ENCODE measurements at regions not wholly inside any gene's neighbourhood (a gene's known extent, or its start where the extent isn't known, plus 50 kb on each side); places are given as distances from the start of the nearest gene placed in this dataset.

DNA sequence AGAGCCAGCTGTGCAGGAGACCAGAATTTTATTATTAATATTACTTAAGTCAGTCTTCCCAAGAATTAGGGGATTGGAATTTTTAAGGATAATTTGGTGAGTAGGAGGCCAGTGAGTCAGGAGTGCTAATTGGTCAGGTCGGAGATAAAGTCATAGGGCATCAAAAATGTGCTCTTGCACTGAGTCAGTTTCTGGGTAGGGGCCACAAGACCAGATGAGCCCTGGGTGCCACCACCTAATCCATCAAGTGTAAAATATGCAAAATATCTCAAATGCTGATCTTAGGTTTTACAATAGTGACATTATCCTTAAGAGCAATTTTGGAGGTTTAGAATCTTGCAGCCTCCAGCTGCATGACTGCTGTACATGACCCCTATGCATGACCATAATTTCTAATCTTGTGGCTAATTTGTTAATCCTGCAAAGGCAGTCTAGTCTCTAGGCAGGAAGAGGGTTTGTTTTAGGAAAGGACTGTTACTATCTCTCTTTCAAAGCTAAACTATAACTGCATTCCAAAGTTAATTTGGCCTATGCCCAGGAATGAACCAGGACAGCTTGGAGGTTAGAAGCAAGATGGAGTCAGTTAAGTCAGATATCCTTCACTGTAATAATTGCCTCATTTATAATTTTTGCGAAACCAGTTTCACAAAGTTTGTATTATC lies 215.9 kb downstream of the RNF152 start:
- TF ChIP-seq GATA2 (IDR thresholded peaks at IDR 0.05; ENCODE audit: low read depth, low read length) (no peak), GATA3 (IDR thresholded peaks at IDR 0.05; ENCODE audit: low read depth, low read length) (no peak)

DNA sequence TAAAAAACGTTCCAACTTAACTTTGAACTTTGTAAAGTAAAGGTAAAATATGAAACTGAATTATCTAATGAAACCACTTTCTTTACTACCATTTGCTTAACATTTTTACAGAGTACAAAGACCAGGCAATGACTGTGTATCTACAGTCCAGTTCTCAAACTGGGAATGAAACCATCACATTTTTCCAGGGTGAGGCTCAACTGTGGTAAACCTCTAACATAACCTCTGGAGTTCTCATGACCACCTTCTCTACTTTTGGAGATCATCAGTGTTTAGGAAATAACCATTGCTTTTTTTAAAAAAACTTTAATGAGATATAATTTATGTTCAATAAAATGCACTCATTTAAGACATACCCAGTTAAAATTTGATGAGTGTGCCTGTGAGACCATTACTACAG lies 223.5 kb downstream of the RNF152 start:
- TF ChIP-seq GATA2 (IDR thresholded peaks at IDR 0.05; ENCODE audit: low read depth, low read length) (no peak), GATA3 (IDR thresholded peaks at IDR 0.05; ENCODE audit: low read depth, low read length) (no peak)

DNA sequence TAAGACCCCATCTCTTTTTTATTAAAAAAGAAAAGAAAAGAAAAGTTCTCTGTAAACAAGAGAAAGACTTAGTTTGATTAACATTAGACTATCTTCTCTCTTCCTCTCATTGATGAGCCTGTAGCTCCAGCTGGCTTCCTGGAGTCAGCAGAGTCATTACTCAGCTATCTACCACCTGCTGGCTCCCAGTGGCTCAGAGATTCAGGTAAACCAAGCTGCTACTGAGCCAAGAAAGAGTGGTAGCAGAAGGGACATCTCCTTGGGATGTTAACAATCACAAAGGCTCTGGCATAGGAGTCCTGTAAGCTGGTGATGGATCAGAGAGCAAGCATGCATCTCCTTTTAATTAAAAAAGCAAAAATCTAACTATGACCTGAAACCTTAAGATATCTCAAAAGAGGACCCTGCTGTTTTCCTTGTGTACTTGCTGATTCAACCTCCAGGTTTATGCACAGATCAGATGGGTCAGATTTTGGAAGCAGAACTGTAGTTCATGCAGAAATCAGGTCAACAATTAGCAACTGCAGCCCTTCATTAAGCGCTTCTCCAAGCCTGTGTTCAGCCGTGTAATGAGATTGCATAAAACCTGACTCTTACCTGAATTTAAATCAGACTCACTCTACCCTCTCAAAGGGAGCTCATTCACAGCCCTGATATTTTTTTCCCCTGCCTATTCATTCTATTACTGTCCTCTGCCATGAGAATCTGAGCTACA lies 225.8 kb downstream of the RNF152 start:
- TF ChIP-seq GATA3 (IDR thresholded peaks at IDR 0.05; ENCODE audit: low read depth, low read length) (no peak), GATA2 (IDR thresholded peaks at IDR 0.05; ENCODE audit: low read depth, low read length) (no peak)

DNA sequence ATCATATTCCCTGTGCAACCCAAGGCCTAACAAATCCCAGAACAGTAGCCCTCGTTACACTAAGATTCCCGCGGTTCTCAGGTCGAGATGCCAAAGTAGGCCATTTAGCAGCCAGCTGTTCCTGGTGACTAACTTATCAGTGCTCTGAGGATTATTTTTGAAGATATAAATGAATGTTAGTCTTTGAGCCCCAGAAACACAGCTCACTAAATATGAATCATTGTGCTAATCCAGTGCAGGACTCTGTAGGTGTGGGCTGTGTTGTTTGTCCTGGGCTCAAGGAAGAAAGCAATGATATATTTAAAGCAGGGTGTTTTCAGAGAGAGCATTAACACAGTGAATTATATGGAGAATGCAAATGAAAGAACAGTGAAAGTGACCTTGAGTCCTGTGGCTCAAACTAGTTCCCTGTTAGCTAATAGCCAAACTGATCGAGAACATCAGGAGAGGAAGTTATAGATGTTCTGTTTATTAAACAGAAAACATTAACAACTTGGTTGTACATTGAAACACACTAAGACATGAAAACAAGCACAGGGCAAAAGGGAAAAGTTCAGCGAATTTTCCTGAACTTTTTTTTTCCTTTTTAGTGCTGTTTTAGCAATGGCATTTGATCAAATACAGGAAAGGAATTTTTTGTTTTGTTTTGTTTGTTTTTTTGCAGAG lies 228.3 kb downstream of the RNF152 start:
- TF ChIP-seq GATA3 (IDR thresholded peaks at IDR 0.05; ENCODE audit: low read depth, low read length): no peak

DNA sequence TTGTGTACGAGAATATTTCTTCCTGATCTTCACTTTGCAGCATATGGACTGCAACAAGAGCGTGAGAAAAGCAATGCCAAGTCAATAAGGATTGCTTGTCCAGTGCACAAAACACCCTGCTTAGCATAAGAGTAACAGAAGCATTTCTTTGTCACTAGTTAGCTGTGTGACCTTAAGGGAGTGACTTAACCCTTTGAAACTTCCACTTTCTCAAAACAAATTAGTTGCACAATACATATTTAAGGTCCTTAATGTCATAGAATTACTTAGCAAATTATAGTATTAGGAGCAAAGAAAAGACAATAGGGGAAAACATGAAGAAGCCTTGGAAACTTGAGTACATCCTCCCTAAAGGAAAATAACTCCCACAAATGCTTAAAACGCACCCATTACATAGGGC lies 230.1 kb downstream of the RNF152 start:
- no peak for TF ChIP-seq GATA3 (IDR thresholded peaks at IDR 0.05; ENCODE audit: low read depth, low read length)
- no peak for TF ChIP-seq GATA2 (IDR thresholded peaks at IDR 0.05; ENCODE audit: low read depth, low read length)

DNA sequence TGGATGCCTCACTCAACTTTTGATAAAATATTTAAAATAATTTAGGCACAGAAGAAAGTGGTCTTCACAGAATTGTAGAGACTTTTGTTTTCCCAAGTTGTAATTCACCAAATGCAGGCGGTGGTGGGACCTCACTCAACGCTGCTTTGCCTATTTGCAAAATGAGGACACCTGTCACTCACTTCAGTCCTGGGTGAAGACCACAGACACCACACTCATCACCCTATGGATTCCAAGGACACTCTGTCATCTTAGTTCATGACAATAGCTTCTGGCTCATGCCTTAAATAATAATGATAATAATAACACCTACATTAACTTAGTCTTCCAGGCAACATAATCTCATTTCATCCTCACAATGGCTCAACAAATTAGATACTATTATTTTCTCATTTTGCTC lies 234.4 kb downstream of the RNF152 start:
- TF ChIP-seq GATA3 (IDR thresholded peaks at IDR 0.05; ENCODE audit: low read depth, low read length): no peak
- TF ChIP-seq GATA2 (IDR thresholded peaks at IDR 0.05; ENCODE audit: low read depth, low read length): no peak

DNA sequence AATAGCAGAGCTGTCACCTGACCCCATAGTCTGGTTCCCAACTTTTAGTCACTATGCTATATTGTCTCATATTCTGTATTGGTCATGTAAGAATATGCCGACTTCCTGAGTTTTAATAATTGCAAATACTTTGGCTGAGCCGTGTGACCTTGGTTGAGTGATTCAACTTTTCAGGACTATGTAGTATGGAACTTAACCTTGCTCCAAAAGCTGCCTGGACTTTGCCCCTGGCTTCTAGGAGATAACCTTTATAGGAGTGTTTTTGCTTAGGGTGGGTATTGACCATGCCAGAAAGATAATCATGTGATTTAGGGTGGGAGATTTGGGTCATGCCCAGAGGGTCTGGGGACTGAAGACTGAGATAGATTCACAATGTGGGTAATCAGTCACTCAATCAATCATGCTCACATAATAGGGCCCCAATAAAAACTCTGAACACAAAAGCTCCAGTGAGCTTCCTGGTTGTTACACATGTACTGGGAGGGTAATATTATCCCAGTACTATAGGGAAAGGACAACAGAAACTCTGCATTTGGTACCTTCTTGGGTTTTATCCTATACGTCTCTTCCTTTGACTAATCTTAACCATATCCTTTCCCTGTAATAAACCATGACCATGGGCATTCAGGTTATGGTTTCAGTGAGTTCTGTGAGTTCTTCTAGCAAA lies 235.6 kb downstream of the RNF152 start:
- TF ChIP-seq GATA2 (IDR thresholded peaks at IDR 0.05; ENCODE audit: low read depth, low read length) (no peak), GATA3 (IDR thresholded peaks at IDR 0.05; ENCODE audit: low read depth, low read length) (no peak)

DNA sequence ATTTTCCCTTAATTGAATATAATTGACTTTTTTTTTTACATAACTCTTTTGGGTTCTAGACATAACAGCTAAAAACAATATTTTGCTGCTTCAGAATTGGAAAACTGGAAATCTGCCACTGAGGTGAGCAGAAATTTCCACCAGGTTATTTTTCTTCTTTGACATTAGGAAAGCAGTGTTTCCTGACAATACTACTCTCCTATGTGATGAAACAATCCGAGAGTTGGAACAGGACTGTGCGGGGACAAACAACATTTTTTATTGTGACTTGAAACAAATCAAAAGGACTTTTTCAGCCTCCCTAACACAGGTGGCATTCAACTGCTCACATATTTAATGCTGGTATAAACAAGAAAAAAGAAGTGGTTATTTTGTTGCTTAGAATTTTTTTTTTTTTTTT lies 237.2 kb downstream of the RNF152 start:
- TF ChIP-seq GATA3 (IDR thresholded peaks at IDR 0.05; ENCODE audit: low read depth, low read length): no peak
- TF ChIP-seq GATA2 (IDR thresholded peaks at IDR 0.05; ENCODE audit: low read depth, low read length): no peak

DNA sequence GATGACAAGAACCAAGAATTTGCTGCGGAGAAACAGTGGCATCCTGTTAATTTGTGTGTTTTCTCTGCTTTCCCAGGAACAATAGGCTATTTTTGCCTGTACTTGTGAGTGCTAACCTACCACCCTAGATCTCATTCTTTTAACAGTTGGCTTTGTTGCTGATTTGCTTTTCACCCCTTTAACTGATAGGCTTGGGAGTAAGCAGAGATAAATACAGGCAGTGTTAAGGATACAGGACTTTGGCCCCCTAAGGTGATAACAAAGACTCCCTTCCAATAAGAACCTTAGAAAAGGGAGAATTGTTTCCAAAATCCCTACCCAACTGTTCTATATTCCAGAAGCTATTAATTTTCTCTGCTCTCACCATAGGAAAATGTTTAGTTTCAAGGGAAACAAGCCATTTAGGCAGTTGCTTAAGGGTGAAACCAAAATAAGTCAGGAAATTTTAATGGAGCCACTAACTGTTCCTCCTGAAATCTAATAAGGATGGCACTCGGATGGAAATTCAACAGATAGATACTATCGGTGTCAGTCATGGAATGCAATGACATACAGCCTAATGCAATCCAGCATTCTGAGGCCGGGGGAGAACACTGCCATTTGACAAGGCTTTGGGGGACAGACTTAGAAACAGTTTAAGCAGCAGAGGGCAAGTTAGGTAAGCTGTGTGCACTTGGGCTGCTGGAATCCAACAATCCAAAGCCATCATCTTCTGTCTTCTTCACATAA lies 238.8 kb downstream of the RNF152 start:
- TF ChIP-seq GATA2 (IDR thresholded peaks at IDR 0.05; ENCODE audit: low read depth, low read length): peak; percentile 36; the same call in 1 of the 2 replicates
- no peak for TF ChIP-seq GATA3 (IDR thresholded peaks at IDR 0.05; ENCODE audit: low read depth, low read length)

DNA sequence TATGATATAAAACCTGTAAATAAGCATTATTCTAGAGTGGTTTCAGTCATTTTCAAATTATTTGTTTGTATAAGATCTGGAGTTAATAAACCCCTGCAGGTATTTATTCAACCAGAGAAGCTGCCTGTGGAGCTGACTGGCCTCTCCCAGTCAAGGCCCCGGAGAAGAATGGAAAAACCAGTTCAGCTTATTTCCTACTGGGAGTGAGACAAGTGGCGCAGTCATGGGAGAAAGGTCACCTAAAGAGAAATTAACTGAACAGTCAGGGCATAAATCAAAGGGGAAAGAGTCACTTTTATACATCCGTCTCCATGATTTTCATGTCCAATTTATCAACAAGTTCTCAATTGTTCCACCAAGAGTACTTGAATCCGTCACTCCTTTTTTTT lies 240.9 kb downstream of the RNF152 start:
- no peak for TF ChIP-seq GATA2 (IDR thresholded peaks at IDR 0.05; ENCODE audit: low read depth, low read length)

DNA sequence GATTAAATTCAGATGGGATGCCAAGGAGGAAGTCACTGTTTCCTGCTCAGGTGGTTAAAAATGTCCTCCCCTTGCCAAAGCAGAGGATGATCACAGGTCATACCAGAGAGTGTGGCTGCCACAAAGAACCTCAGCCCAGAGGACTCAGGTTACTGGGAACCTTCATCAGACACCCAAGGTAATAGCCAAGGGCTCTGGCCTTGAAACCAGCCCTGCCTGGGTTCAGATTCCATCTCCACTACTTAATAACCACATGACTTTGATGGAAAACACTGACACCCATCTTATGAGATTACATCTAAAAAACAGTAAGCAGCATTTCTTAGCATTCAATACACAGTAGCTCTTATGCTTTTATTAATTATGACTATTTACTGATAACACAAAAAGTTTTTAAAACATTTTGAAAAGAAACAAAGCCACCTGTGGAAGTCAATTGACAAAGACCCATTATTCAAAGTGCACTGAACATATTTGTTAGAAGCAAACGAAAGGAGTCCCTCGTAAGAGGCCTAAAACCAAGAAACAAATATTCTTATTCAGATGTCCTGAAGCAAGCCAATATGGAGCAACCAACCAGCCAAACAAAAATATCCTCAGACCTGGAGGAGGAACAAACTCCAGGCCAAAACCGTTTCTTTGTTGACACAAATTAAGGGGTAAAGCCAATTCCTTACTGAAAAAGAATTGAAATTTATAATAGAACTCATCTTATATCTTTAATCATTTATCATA lies 241.5 kb downstream of the RNF152 start:
- TF ChIP-seq GATA3 (IDR thresholded peaks at IDR 0.05; ENCODE audit: low read depth, low read length): no peak
- no peak for TF ChIP-seq GATA2 (IDR thresholded peaks at IDR 0.05; ENCODE audit: low read depth, low read length)

DNA sequence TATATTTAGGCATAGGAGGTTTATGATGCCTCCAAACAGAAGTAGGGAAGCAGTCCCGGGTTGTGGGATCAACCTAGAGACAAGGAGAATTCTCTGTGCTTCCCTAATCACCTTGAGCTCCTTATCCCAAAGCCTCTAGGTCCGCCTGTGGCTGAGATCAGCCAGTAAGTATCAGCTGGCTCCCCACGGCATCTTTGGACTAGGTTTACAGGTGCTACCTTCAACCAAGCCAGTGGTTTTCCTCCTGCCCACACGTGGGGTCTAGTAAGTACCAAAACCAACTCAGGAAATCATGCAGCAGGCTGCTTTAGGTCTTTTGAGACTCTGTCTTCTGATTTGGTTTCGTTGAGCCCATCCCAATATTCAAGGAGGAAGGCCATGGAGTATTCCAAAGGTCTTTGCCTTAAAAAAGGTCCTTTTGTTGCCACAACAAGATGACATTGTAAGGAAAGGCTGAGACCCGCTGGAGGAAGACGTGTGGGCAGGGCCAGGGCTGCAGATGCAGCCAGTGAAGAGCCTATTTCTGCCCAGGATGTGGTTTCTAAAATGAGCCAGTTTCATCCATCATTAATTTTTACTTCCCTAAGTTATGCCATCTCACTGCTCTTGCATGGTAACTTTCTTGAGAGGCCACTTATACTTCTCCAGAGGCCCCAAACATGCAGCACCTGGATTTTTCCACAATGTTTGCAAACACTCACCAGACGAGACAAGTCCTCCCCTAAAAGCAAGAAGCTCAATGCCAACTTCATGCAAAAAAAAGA lies 248.7 kb downstream of the RNF152 start:
- no peak for TF ChIP-seq GATA3 (IDR thresholded peaks at IDR 0.05; ENCODE audit: low read depth, low read length)
- TF ChIP-seq GATA2 (IDR thresholded peaks at IDR 0.05; ENCODE audit: low read depth, low read length): no peak

DNA sequence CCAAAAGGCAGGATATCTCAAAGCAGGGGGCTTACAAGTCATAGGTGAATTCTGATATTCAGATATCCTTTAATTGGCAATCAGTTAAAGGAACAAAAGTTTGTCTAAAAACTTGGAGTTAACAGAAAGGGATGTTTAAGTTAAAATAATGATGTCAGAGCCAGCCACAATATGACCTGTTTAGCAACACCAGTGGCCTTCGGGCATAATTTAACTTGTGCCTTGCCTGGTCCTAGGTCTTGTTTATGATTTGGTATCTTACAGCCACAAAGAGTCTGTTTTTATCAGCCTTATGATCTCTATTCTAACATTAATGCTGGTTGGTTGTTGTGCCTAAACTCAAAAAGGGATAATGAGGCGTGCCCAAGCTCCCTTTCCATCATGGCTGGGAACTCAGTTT lies 252.9 kb downstream of the RNF152 start:
- TF ChIP-seq GATA3 (IDR thresholded peaks at IDR 0.05; ENCODE audit: low read depth, low read length) (no peak), GATA2 (IDR thresholded peaks at IDR 0.05; ENCODE audit: low read depth, low read length) (no peak)
